Epithelial cell of esophagus (primary cell): ENCODE measurements at regions not wholly inside any gene's neighbourhood (a gene's known extent, or its start where the extent isn't known, plus 50 kb on each side); places are given as distances from the start of the nearest gene placed in this dataset.

ENCODE experiments used
- DNase-seq: peaks from one replicate; pipeline ENCODE4 v3.0.0; 2010; ENCODE audit warnings: low read depth
- H3K4me3 ChIP-seq: 2 replicates; pipeline ENCODE4 v1.5.1; 2011; ENCODE audit warnings: mild to moderate bottlenecking, low read length, control low read depth
- TF ChIP-seq, protein P1 (sequence below): IDR thresholded peaks from 2 replicates; pipeline ENCODE4 v1.5.1; 2011; ENCODE audit warnings: low read depth, mild to moderate bottlenecking, low read length, control low read depth, inconsistent platforms; ENCODE audit not compliant: insufficient read depth; ENCODE audit errors: missing control alignments

DNA sequence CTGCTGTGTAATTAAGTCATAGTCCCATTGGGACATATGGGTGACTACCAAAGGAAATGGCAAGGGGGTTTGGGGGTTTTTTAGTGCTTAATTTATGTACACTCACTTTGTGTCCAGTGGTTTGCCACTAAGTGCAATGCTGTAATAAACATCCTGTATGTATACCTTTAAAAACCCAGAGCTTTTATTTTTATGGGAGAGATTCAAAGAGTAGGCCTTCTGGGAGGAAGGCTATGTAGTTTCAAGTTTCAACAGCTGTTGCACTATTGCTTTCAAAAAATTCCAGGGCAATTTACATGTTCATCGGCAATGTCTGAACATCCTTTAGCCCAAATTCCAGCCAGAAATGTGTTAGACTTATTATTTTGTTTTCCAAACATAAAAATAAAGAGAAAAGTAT, 744.7 kb downstream of the XPNPEP1 start:
- H3K4me3 ChIP-seq = no peak overlapping the region
- DNase-seq = no peak
- TF ChIP-seq, protein P1, sequence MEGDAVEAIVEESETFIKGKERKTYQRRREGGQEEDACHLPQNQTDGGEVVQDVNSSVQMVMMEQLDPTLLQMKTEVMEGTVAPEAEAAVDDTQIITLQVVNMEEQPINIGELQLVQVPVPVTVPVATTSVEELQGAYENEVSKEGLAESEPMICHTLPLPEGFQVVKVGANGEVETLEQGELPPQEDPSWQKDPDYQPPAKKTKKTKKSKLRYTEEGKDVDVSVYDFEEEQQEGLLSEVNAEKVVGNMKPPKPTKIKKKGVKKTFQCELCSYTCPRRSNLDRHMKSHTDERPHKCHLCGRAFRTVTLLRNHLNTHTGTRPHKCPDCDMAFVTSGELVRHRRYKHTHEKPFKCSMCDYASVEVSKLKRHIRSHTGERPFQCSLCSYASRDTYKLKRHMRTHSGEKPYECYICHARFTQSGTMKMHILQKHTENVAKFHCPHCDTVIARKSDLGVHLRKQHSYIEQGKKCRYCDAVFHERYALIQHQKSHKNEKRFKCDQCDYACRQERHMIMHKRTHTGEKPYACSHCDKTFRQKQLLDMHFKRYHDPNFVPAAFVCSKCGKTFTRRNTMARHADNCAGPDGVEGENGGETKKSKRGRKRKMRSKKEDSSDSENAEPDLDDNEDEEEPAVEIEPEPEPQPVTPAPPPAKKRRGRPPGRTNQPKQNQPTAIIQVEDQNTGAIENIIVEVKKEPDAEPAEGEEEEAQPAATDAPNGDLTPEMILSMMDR = no peak

DNA sequence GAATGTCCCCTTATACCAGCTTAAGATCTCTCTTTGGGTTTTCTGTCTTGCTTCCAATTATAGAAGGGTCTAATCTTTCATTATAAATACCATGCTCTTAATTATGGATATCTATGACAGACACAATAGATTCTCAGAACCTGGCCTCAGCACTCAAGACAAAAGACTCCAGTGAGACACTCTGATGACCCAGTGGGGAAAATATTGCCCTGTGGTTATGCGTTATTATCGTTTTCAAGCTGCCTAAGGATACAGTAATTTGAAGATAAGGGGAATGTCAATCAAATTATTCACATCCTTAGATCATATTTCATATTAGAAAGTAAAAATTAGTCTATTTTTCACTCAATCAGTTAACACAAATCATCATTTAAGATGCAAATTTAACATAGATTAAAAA, 748.8 kb downstream of the XPNPEP1 start:
- TF ChIP-seq, protein P1 = no peak
- H3K4me3 ChIP-seq = no peak overlapping the region
- DNase-seq = no peak

DNA sequence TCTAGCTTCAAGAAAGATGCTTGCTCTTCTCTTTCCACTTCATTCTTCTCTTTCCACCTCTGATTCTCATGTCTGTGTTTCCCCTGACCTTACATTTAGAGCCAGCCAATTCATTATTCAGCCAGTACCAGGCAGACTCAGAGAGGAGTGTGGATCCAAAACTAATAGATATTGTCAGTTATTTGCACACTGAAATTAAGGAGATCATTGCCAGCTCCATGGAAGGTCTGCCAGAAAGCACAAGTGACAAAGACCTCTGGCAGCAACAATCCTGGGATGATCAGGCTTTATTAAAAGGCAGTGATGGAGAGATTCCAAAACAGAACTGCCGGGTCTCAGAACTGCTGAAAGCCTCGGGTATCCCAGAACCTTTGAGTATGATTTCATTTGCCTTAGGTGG, 749.4 kb downstream of the XPNPEP1 start:
- TF ChIP-seq, protein P1 = no peak
- no peak for DNase-seq

DNA sequence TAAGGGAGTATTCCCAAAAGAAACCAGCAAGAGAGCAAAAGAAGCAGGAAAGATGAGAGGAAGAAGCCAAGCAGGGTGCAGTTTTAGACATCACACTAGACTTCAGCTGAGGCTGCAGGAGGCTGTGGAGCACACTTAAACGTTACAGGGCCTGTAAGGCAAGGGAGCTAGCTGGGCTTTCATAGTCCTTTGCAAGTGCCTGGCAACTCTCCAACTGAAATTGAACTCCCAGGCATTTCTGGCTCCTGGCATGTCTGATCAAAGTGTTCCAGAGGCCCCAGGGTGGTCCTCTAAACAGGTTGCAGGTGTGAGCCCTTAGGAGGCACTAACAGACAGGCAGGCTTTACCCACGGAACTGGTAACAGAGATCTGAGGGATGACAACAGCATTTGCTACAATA, 750.2 kb downstream of the XPNPEP1 start:
- H3K4me3 ChIP-seq = no peak overlapping the region
- DNase-seq = no peak
- TF ChIP-seq, protein P1 = no peak

More for the DNA sequence above, 749.4 kb downstream of the XPNPEP1 start:
- no peak overlapping the region for H3K4me3 ChIP-seq

DNA sequence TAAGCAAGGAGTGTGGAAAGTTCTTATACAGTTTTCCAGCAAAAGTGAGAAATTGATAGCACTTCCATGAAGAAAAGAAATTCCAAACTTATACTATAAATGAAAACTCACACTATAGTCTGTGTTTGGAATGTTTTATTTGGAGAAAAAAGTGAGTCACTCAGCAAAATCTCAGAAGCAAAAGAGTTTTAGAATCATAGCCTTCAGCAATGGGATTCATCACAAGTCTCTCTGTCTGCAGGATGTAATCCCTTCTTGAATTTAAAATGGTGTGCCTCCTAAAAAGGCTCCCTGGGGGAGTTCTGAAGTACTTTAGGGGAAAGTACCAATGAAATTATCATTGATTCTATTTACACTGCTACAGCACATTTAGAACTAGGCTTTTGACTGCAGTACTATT, 756.4 kb downstream of the XPNPEP1 start:
- no peak overlapping the region for H3K4me3 ChIP-seq
- TF ChIP-seq, protein P1 = no peak
- no peak for DNase-seq

DNA sequence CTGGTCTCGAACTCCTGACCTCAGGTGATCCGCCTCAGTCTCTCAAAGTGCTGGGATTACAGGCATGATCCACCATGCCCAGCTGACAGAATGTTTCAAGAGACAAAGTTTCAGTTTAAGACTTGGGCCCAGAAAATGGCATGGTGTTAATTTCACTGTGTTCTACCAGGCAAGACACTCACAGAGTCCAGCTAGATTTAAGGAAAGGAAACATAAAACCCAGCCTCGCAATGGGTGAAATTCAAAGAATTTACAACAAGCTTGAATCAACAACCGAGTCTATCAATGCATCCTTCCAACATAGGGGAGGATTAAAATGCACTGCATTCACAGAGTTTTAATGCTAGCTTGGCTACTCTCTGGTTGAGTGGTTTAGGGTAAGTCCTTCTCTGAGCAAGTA, 764.0 kb downstream of the XPNPEP1 start:
- TF ChIP-seq, protein P1 = no peak
- DNase-seq = no peak
- no peak overlapping the region for H3K4me3 ChIP-seq

DNA sequence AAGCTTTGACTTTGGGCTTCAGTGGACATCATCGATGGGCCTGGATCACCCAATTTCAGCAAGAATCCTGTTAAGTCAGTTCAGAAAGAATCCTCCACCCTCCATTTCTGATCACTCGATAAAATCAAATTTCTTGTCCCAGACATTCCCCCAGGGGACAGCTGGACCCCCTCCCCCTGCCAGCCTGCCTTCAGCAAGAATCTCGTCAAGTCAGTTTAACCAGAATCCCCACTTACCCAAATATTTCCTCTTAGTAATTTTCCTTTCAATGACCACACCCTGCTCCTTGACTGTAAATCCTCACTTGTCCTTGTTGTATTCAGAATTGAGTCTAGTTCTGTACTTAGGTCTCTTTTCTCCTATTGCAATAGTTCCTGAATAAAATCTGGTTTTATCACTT, 766.9 kb downstream of the XPNPEP1 start:
- no peak overlapping the region for H3K4me3 ChIP-seq
- no peak for DNase-seq
- TF ChIP-seq, protein P1 = no peak
